ENCODE measurements at regions not wholly inside any gene's neighbourhood (a gene's known extent, or its start where the extent isn't known, plus 50 kb on each side); places are given as distances from the start of the nearest gene placed in this dataset.
"Not testable (repeated sequence)": the region's sequence is repeated elsewhere in the genome, so short reads cannot be mapped to it uniquely, and the experiment has no call there.

GRCh38 chr22:26806445-26807175, 149.2 kb downstream of the MIAT start:
- no peak for DNase-seq

- no peak for DNase-seq
Measured at GRCh38 chr22:26811647-26811992, 154.2 kb downstream of the MIAT start.

- DNase-seq: no peak
Measured at GRCh38 chr22:26812731-26813130, 155.3 kb downstream of the MIAT start.

- DNase-seq: no peak
Measured at GRCh38 chr22:26816726-26817125, 159.3 kb downstream of the MIAT start.

- DNase-seq: no peak
Measured at GRCh38 chr22:26817926-26818325, 160.5 kb downstream of the MIAT start.

GRCh38 chr22:26821854-26822253, 164.5 kb downstream of the MIAT start:
- no peak for DNase-seq

- no peak for DNase-seq
Measured at GRCh38 chr22:26822313-26822712, 164.9 kb downstream of the MIAT start.

- DNase-seq: no peak
Measured at GRCh38 chr22:26823966-26824365, 166.6 kb downstream of the MIAT start.

- no peak for DNase-seq
Measured at GRCh38 chr22:26825960-26826935, 168.9 kb downstream of the MIAT start.

GRCh38 chr22:26827611-26828010, 170.2 kb downstream of the MIAT start:
- DNase-seq: no peak

- DNase-seq: no peak
Measured at GRCh38 chr22:26828311-26828710, 170.9 kb downstream of the MIAT start.

GRCh38 chr22:26830837-26831236, 173.4 kb downstream of the MIAT start:
- no peak for DNase-seq

GRCh38 chr22:26835023-26835422, 177.6 kb downstream of the MIAT start:
- DNase-seq: no peak

- no peak for DNase-seq
Measured at GRCh38 chr22:26835929-26836528, 178.6 kb downstream of the MIAT start.

- DNase-seq: no peak
Measured at GRCh38 chr22:26837784-26838470, 180.5 kb downstream of the MIAT start.

GRCh38 chr22:26838471-26838825, 181.1 kb downstream of the MIAT start:
- DNase-seq: no peak

GRCh38 chr22:26839216-26839615, 181.8 kb downstream of the MIAT start:
- no peak for DNase-seq

- DNase-seq: not testable (repeated sequence)
Measured at GRCh38 chr22:26840770-26841169, 183.4 kb downstream of the MIAT start.

- no peak for DNase-seq
Measured at GRCh38 chr22:26842103-26842502, 184.7 kb downstream of the MIAT start.

- DNase-seq: peak; percentile 54
Measured at GRCh38 chr22:26845021-26845743, 187.8 kb downstream of the MIAT start.

- DNase-seq: no peak
Measured at GRCh38 chr22:26846076-26846475, 188.7 kb downstream of the MIAT start.

GRCh38 chr22:26846645-26847044, 189.3 kb downstream of the MIAT start:
- no peak for DNase-seq

Measured in right hindlimb (tissue), 1 donor.